ENCODE measurements at regions not wholly inside any gene's neighbourhood (a gene's known extent, or its start where the extent isn't known, plus 50 kb on each side); places are given as distances from the start of the nearest gene placed in this dataset.

DNA sequence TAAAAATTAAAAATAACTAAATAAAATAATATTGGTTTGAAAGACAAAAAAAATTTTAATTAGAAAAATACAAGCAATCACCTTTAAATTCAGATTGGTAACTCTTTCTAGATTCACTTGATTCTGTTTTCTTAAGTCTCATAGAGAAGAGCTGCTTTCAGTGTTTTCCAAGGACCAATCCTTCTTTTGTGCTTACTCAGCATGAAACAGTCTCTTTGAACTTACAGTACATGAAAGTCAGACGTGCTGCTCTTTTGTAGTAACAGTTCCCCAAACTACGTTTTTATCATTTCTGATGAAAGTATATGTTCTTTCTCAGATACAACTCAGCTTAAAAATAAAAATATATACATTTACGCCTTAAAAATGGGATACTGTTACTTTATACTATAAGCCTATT is 171.9 kb upstream of the CCDC54 start:
- Mint-ChIP-seq H3K9me3 (ENCODE audit: low read depth) (no peaks in the 10 kb centered on the region), H3K4me3 (no peak overlapping the region), H3K27ac (no peak overlapping the region), H3K4me1 (no peaks in the 10 kb centered on the region), H3K27me3 (peaks cover 7% of the 10 kb centered on the region), H3K36me3 (ENCODE audit: low read depth) (no peaks in the 10 kb centered on the region)
- ChIA-PET CTCF (interaction anchor here (0.7 to 1.0 kb wide), 2 partner anchors 10 to 13 kb away, joined by 3 to 5 read pairs; no protein-coding TSS in a partner anchor), POLR2A (no interaction called here)
- intact Hi-C loops (cut with DNase I, micrococcal nuclease) = no loop called here
- no peak for ATAC-seq
- no peak for DNase-seq

DNA sequence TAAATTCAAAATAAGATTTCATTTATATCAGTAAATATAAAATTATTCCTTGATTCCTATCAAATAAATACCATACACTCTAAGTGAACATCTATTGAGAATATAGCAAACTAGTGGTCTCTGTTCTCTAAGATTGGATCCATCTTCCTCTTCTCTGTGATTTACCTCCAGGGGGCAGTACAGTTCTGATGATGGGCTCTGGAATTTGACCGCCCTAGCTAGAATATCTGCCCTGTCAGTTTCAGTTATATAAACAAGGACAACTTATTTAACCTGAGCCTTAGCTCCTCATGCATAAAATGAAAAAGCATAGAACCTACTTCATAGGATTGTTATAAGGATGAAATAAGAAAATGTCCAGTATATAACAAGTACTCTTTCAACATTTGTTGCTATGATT is 171.1 kb upstream of the CCDC54 start:
- DNase-seq (peak; percentile 8), ATAC-seq (no peak)
- Mint-ChIP-seq H3K9me3 (ENCODE audit: low read depth) (no peaks in the 10 kb centered on the region), H3K4me3 (no peak overlapping the region), H3K27me3 (peaks cover 7% of the 10 kb centered on the region), H3K27ac (no peak overlapping the region), H3K4me1 (no peaks in the 10 kb centered on the region), H3K36me3 (ENCODE audit: low read depth) (no peaks in the 10 kb centered on the region)
- intact Hi-C loops (cut with DNase I, micrococcal nuclease) = no loop called here
- ChIA-PET CTCF (interaction anchor here (0.9 to 1.4 kb wide), 5 partner anchors 10 to 215 kb away, joined by 3 to 6 read pairs (median 4); no protein-coding TSS in a partner anchor), POLR2A (no interaction called here)

DNA sequence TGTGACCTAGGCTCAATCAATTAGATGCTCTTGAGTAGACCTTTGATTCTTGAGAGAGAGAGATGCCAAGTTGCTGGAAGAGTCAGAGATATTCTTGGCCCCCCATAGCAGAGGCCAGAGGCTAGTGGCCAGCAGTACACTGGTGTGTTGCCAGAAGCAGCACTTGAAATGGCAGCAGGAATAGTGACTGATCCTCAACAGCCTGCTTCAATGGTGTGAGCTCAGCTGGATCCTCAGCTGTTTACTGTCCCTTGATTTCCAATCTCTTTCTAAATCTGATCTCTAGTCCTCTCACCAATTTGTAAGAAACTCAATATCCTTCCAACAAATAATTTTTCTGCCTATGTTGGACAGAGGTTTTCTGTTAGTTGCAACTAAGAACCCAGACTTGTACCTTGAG is 170.3 kb upstream of the CCDC54 start:
- DNase-seq (no peak), ATAC-seq (no peak)
- Mint-ChIP-seq H3K9me3 (ENCODE audit: low read depth) (no peaks in the 10 kb centered on the region), H3K27ac (no peak overlapping the region), H3K4me3 (no peak overlapping the region), H3K4me1 (no peaks in the 10 kb centered on the region), H3K27me3 (peaks cover 7% of the 10 kb centered on the region), H3K36me3 (ENCODE audit: low read depth) (no peaks in the 10 kb centered on the region)
- intact Hi-C loops (cut with DNase I, micrococcal nuclease) = no loop called here
- ChIA-PET POLR2A (no interaction called here), CTCF (interaction anchor here (0.9 to 1.4 kb wide), 3 partner anchors 10 to 214 kb away, joined by 4 to 6 read pairs (median 4); no protein-coding TSS in a partner anchor)

DNA sequence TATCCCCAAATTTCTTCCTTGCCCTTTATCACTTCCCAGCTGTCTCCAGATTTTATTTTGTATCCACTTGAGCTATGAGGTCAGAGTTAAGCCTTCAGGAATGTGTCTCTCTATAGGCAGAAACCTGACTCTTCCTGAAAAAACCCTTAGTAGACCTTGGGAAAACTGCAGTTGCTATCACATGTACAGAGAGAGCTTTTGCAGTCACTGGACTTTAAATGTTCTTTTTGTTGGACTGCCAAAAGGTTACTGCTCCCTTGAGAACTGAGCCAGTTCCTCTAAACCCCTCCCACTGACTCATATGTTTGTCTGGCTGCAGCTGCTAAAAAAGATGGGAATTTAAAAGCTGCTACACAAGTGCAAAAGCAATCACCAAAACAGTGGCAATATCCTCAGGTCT is 169.1 kb upstream of the CCDC54 start:
- intact Hi-C loops (cut with DNase I, micrococcal nuclease) = no loop called here
- no peak for ATAC-seq
- Mint-ChIP-seq H3K4me3 (no peak overlapping the region), H3K4me1 (peaks cover 3% of the 10 kb centered on the region), H3K9me3 (ENCODE audit: low read depth) (no peaks in the 10 kb centered on the region), H3K27ac (no peak overlapping the region), H3K27me3 (peaks cover 7% of the 10 kb centered on the region), H3K36me3 (ENCODE audit: low read depth) (no peaks in the 10 kb centered on the region)
- DNase-seq = no peak
- POLR2A ChIA-PET = no interaction called here
- CTCF ChIA-PET = interaction anchor here (0.6 kb wide), 1 partner anchor 10 kb away, joined by 3 read pairs; no protein-coding TSS in a partner anchor

DNA sequence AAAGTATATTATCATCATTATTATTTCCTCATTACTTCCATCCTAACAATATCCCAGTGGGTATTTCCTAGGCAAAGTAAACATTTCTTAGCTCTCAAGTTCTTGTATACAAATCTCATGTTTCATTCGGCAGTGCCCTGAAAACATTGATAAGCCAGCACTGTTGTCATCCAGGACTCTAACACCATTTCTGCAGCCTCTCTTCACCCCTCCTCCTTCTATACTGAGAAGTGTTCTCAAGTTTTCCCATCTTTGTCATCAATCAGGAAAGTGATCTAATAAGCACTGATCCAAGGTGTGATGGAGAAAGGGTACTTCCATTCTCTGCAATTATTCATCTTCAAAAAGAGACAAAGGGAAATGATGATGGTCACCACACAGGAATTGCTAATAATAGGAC is 168.4 kb upstream of the CCDC54 start:
- H3K4me3 Mint-ChIP-seq = no peak overlapping the region
- ATAC-seq (no peak), DNase-seq (no peak)
- peaks cover 4% of the 10 kb centered on the region for H3K4me1 Mint-ChIP-seq
- CTCF ChIA-PET = interaction anchor here (0.7 kb wide), 1 partner anchor 71 kb away, joined by 3 read pairs; no protein-coding TSS in a partner anchor
- no peaks in the 10 kb centered on the region for H3K9me3 Mint-ChIP-seq (ENCODE audit: low read depth)
- POLR2A ChIA-PET = no interaction called here
- H3K27ac Mint-ChIP-seq = no peak overlapping the region
- intact Hi-C loops (cut with DNase I, micrococcal nuclease) = no loop called here
- peaks cover 2% of the 10 kb centered on the region for H3K27me3 Mint-ChIP-seq
- H3K36me3 Mint-ChIP-seq (ENCODE audit: low read depth) = no peaks in the 10 kb centered on the region

DNA sequence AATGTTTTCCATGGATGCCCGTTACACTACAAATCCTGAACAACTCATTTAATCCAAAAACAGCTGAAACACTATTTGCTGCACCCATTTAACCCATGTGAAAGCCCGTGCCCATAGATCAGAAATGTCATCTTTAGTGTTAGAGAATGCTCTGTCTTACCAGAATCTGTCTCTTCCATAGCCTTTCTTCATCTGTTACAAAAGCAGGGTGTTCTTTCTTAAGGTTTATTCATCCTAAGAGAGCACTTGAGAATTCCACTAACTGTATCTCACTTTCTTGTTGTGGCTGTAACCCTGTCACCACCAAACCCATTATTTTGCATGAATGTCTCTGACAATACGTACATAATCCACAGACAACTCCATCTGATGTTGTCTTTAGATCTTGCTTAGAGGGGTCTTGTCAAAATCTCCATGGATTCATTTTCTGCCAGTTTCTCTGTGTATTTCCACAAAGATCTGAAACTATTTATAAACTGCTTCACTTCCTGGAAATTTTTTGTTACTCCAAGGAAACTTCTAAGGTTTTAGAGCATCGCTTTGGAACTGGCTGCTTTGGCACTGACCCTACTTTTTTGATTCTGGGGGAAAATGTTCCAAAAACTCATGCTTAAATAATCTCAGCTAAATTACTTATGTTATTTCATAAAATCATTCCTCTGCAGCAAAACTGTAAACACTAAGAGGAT is 167.8 kb upstream of the CCDC54 start:
- intact Hi-C loops (cut with DNase I, micrococcal nuclease) = no loop called here
- ATAC-seq (no peak), DNase-seq (no peak)
- ChIA-PET CTCF (interaction anchor here (0.7 to 1.3 kb wide), 2 partner anchors 27 to 71 kb away, joined by 3 read pairs; no protein-coding TSS in a partner anchor), POLR2A (no interaction called here)
- peaks cover 4% of the 10 kb centered on the region for H3K4me1 Mint-ChIP-seq
- H3K36me3 Mint-ChIP-seq (ENCODE audit: low read depth) = no peaks in the 10 kb centered on the region
- H3K27ac Mint-ChIP-seq = no peak overlapping the region
- peaks cover 4% of the 10 kb centered on the region for H3K27me3 Mint-ChIP-seq
- H3K9me3 Mint-ChIP-seq (ENCODE audit: low read depth) = no peaks in the 10 kb centered on the region
- no peak overlapping the region for H3K4me3 Mint-ChIP-seq

DNA sequence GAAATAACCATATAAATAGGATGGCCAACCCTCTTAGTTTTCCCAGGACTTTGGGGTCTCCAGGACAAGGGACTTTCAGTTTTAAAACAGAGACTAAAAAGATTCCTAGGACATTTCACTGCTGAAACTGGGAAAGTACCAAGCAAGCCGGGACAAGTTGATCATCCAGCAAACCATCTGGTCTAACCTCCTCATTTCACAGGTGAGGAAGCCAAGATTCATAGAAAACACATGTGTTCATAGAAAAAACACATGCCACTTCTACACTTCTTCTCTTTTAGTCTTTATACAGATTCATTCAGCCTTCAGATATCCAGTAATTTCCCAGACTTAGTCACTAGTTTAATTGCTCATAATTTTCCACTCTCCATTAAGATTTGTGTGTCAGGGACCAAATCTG is 165.6 kb upstream of the CCDC54 start:
- no peak overlapping the region for H3K4me3 Mint-ChIP-seq
- H3K27me3 Mint-ChIP-seq = peaks cover 6% of the 10 kb centered on the region
- ChIA-PET POLR2A (no interaction called here), CTCF (no interaction called here)
- no peaks in the 10 kb centered on the region for H3K36me3 Mint-ChIP-seq (ENCODE audit: low read depth)
- no peak overlapping the region for H3K27ac Mint-ChIP-seq
- H3K9me3 Mint-ChIP-seq (ENCODE audit: low read depth) = no peaks in the 10 kb centered on the region
- no peak for DNase-seq
- intact Hi-C loops (cut with DNase I, micrococcal nuclease) = no loop called here
- no peak for ATAC-seq
- H3K4me1 Mint-ChIP-seq = peaks cover 4% of the 10 kb centered on the region

DNA sequence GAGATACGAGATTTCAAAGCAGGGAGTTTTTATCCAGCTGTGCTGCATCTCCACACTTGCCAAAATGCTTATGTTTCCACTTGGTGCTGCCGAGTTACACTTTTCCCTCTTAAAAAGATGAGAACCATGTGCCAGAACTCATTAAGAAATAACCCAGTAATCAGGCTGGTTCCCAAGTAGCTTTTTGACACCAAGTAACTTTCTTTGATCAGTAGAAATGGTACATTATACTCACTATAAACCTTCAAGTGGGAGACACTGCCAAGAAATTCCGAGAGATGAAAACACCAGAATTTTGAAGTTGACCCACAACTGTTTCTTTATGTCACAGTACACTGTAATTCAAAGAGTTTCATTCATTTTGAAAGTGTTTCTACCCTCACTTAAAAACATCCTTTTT is 164.6 kb upstream of the CCDC54 start:
- Mint-ChIP-seq H3K4me3 (no peak overlapping the region), H3K4me1 (peaks cover 4% of the 10 kb centered on the region)
- CTCF ChIA-PET = no interaction called here

DNA sequence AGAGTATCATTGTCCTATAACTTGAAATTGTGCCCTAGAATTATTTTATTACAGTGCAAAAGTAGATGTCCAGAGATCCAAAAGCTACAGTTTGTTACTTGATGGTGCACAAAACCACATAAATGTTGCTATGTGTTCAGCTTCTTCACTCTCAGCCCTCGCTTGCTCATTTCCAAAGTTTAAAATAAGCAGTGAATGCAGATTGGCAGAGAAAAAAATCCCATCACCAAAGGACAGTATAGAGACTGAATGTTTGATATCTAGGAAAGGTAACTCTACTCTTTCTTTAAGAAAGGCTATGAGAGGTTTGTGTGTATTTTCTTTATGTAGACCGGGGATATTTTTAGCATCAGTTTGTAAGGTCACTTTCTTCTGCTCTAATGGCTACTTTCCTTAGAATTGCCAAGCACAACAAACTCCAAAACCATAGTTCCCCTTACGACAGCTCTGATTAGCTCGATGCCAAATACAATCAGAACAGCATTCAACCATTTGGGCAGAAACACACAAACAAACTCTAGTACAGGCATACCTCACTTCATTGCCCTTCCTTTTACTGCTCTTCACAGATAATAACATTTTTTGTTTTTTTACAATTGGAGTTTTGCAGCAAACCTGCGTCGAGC is 164.1 kb upstream of the CCDC54 start:
- no peaks in the 10 kb centered on the region for H3K36me3 Mint-ChIP-seq (ENCODE audit: low read depth)
- H3K27me3 Mint-ChIP-seq = peaks cover 6% of the 10 kb centered on the region
- DNase-seq (no peak), ATAC-seq (peak; percentile 55)
- ChIA-PET POLR2A (no interaction called here), CTCF (no interaction called here)
- H3K9me3 Mint-ChIP-seq (ENCODE audit: low read depth) = no peaks in the 10 kb centered on the region
- peaks cover 4% of the 10 kb centered on the region for H3K4me1 Mint-ChIP-seq
- no peak overlapping the region for H3K27ac Mint-ChIP-seq
- no peak overlapping the region for H3K4me3 Mint-ChIP-seq
- intact Hi-C loops (cut with DNase I, micrococcal nuclease) = no loop called here

More for the DNA sequence above, 164.6 kb upstream of the CCDC54 start:
- Mint-ChIP-seq H3K9me3 (ENCODE audit: low read depth) (no peaks in the 10 kb centered on the region), H3K27ac (no peak overlapping the region), H3K27me3 (peaks cover 6% of the 10 kb centered on the region), H3K36me3 (ENCODE audit: low read depth) (no peaks in the 10 kb centered on the region)
- POLR2A ChIA-PET = no interaction called here
- DNase-seq (no peak), ATAC-seq (peak; percentile 70)
- intact Hi-C loops (cut with DNase I, micrococcal nuclease) = no loop called here

DNA sequence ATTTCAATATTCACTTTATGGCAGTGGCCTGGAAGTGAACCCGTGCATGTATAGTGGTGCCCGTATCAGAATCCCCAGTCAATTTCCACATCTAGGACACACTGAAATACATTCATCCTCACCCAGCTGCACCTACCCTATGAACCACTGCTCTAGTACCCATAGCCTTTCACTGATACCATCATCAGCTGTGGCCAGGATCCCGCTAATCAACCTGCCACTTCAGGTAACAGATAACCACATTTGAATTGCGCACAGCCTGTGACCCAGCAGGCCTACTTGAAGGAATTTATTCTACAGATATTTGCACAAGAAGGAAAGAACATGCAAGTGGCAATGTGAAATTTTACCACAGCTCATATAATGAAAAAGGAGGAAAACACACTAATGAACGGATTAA is 161.0 kb upstream of the CCDC54 start:
- ATAC-seq (no peak), DNase-seq (no peak)
- intact Hi-C loops (cut with DNase I, micrococcal nuclease) = no loop called here
- H3K27me3 Mint-ChIP-seq = peaks cover 6% of the 10 kb centered on the region
- CTCF ChIA-PET = interaction anchor here (0.7 to 1.4 kb wide), 4 partner anchors 10 to 205 kb away, joined by 3 to 4 read pairs (median 4); no protein-coding TSS in a partner anchor
- no peaks in the 10 kb centered on the region for H3K36me3 Mint-ChIP-seq (ENCODE audit: low read depth)
- H3K4me3 Mint-ChIP-seq = no peak overlapping the region
- H3K4me1 Mint-ChIP-seq = peaks cover 4% of the 10 kb centered on the region
- H3K27ac Mint-ChIP-seq = no peak overlapping the region
- POLR2A ChIA-PET = no interaction called here
- no peaks in the 10 kb centered on the region for H3K9me3 Mint-ChIP-seq (ENCODE audit: low read depth)

DNA sequence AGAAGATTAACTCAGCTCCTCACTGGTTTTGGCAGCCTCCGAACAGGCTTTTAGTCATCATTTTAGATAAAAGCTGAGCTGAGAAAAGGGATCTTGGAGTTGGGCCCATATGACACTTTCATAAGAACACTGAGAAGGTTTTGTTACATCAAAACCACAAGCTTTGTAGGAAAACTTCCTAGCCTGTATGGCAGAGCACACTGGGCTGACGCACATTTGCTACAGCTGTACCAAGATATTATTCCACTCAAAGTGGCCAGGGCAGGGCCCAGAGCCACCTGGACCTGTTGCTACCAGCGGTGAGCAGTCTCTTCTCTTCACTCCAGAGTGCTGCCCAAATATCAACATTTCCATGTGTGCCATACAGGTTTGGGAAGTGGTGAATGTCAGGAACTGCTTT is 160.5 kb upstream of the CCDC54 start:
- ATAC-seq (no peak), DNase-seq (no peak)
- no peaks in the 10 kb centered on the region for H3K36me3 Mint-ChIP-seq (ENCODE audit: low read depth)
- peaks cover 4% of the 10 kb centered on the region for H3K4me1 Mint-ChIP-seq
- H3K4me3 Mint-ChIP-seq = no peak overlapping the region
- ChIA-PET POLR2A (no interaction called here), CTCF (interaction anchor here (0.7 to 1.4 kb wide), 4 partner anchors 10 to 205 kb away, joined by 3 to 4 read pairs (median 4); no protein-coding TSS in a partner anchor)
- H3K27me3 Mint-ChIP-seq = peaks cover 6% of the 10 kb centered on the region
- intact Hi-C loops (cut with DNase I, micrococcal nuclease) = no loop called here
- no peak overlapping the region for H3K27ac Mint-ChIP-seq
- no peaks in the 10 kb centered on the region for H3K9me3 Mint-ChIP-seq (ENCODE audit: low read depth)

DNA sequence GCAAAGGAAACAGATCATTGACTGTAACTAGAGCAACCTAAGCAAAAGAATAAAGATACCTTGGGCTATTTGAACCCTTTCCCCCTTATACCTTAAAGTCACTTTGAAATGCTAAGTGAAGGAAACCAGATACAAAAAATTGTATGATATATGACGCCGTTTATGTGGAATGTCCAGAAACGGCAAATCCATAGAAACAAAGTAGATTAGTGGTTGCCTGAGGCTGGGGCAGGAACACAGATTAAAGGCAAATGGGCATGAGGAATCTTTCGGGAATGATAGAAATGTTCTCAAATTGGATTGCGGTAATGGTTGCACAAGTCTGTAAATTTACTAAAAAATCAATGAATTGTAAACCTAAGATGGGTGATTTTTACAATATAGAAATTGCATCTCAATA is 160.1 kb upstream of the CCDC54 start:
- no peak for DNase-seq
- Mint-ChIP-seq H3K4me1 (peaks cover 4% of the 10 kb centered on the region), H3K4me3 (no peak overlapping the region), H3K27me3 (peaks cover 6% of the 10 kb centered on the region), H3K9me3 (ENCODE audit: low read depth) (no peaks in the 10 kb centered on the region), H3K27ac (no peak overlapping the region), H3K36me3 (ENCODE audit: low read depth) (no peaks in the 10 kb centered on the region)
- intact Hi-C loops (cut with DNase I, micrococcal nuclease) = no loop called here
- no peak for ATAC-seq
- CTCF ChIA-PET = interaction anchor here (1.2 to 1.4 kb wide), 2 partner anchors 11 to 204 kb away, joined by 4 read pairs; no protein-coding TSS in a partner anchor
- POLR2A ChIA-PET = no interaction called here
